ENCODE measurements at regions not wholly inside any gene's neighbourhood (a gene's known extent, or its start where the extent isn't known, plus 50 kb on each side); places are given as distances from the start of the nearest gene placed in this dataset.

GRCh38 chr2:66048667-66049066, 386.3 kb upstream of the MEIS1 start:
- no peak overlapping the region for H3K27ac ChIP-seq (ENCODE audit: insufficient read depth, low read length)
- intact Hi-C loops (cut with micrococcal nuclease), result no loop called here
- H3K18ac ChIP-seq (ENCODE audit: low read depth, low read length), result no peak overlapping the region
- H3K4me1 ChIP-seq (ENCODE audit: control insufficient read depth, insufficient read depth, low read length), result no peaks in the 10 kb centered on the region
- no peak overlapping the region for H2AK5ac ChIP-seq (ENCODE audit: low read depth, low read length)
- ChIA-PET CTCF (no interaction called here), POLR2A (ENCODE audit: unreplicated experiment) (no interaction called here)
- dilution Hi-C loops (cut with HindIII; ENCODE audit: low sequenced_read_pairs, unreplicated experiment), result no loop called here
- no peak overlapping the region for H2BK20ac ChIP-seq (ENCODE audit: low read depth, low read length)
- ATAC-seq (ENCODE audit: low read depth) (no peak), DNase-seq (no peak)
- H2BK120ac ChIP-seq (ENCODE audit: low read depth, low read length), result no peak overlapping the region
- no peak overlapping the region for H3K4ac ChIP-seq (ENCODE audit: low read depth, low read length)
- H4K8ac ChIP-seq (ENCODE audit: low read depth in 2 of 2, low read length in 2 of 2), result no peak overlapping the region
- no peaks in the 10 kb centered on the region for H4K20me1 ChIP-seq (ENCODE audit: insufficient read depth, low read length)
- no peaks in the 10 kb centered on the region for H3K9me3 ChIP-seq (ENCODE audit: control insufficient read depth, insufficient read depth, low read length)
- no peak overlapping the region for H3K4me3 ChIP-seq (ENCODE audit: insufficient read depth, low read depth, low read length)
- no peaks in the 10 kb centered on the region for H3K36me3 ChIP-seq (ENCODE audit: control insufficient read depth, insufficient read depth, low read length)
- no peak overlapping the region for H4K5ac ChIP-seq (ENCODE audit: low read depth, low read length)
- no peak overlapping the region for H3K4me2 ChIP-seq (ENCODE audit: low read depth, low read length)
- H3K14ac ChIP-seq (replicated peaks; ENCODE audit: low read depth, low read length), result no peak overlapping the region
- no peaks in the 10 kb centered on the region for H3K27me3 ChIP-seq (ENCODE audit: control insufficient read depth, insufficient read depth, low read length)
- H3K79me1 ChIP-seq (ENCODE audit: low read depth in 1 of 2, low read length in 2 of 2), result no peaks in the 10 kb centered on the region
- H2BK15ac ChIP-seq (ENCODE audit: low read depth, low read length), result no peak overlapping the region
- in situ Hi-C loops (cut with MboI; ENCODE audit: low sequenced_read_pairs), result no loop called here
- no peak overlapping the region for H2BK5ac ChIP-seq (ENCODE audit: low read depth, low read length, poor library complexity, severe bottlenecking)
- no peak overlapping the region for H3K23ac ChIP-seq (ENCODE audit: low read depth, low read length)
- H2AFZ ChIP-seq (replicated peaks; ENCODE audit: low read length, poor library complexity), result no peak overlapping the region
- H3K56ac ChIP-seq (ENCODE audit: extremely low read depth, insufficient read depth, low read length), result no peak overlapping the region
- no peak overlapping the region for H4K91ac ChIP-seq (ENCODE audit: insufficient read depth, low read depth, low read length)
- H3K9me1 ChIP-seq (ENCODE audit: insufficient read depth, low read length), result no peaks in the 10 kb centered on the region
- no TSS peak for BruUV-seq (replicated peaks)
- no CpG with 5 or more reads among the region's 3 CpGs for WGBS, 2 experiments (ENCODE audit: extremely low coverage in 2 of 2, insufficient read length in 1 of 2)
- H3K9ac ChIP-seq (ENCODE audit: low read depth, low read length), result no peak overlapping the region
- no peak for TF ChIP-seq ELK1 (IDR thresholded peaks at IDR 0.05; ENCODE audit: borderline replicate concordance, low read depth, low read length)
- no peak for TF ChIP-seq RAD21 (IDR thresholded peaks at IDR 0.05; ENCODE audit: low read length)
- TF ChIP-seq USF2 (IDR thresholded peaks at IDR 0.05; ENCODE audit: low read depth, low read length), result no peak
- no peak for TF ChIP-seq RCOR1 (IDR thresholded peaks at IDR 0.05; ENCODE audit: insufficient replicate concordance, low read length)
- TF ChIP-seq BHLHE40 (IDR thresholded peaks at IDR 0.05; ENCODE audit: low read depth, low read length), result no peak
- TF ChIP-seq CTCF (conservative IDR thresholded peaks at IDR 0.05; ENCODE audit: low read depth, low read length), result no peak
- no peak for TF ChIP-seq CHD1 (IDR thresholded peaks at IDR 0.05; ENCODE audit: low read depth, low read length)
- TF ChIP-seq FOS (IDR thresholded peaks at IDR 0.05; ENCODE audit: low read depth, low read length), result no peak
- no peak for TF ChIP-seq RFX5 (IDR thresholded peaks at IDR 0.05; ENCODE audit: low read depth, low read length)
- H2AK9ac ChIP-seq (replicated peaks; ENCODE audit: low read depth, low read length, poor library complexity), result no peak overlapping the region

Measured in IMR-90 (cell line).